LNCAP (cell line): ENCODE measurements at regions not wholly inside any gene's neighbourhood (a gene's known extent, or its start where the extent isn't known, plus 50 kb on each side); places are given as distances from the start of the nearest gene placed in this dataset.

Experiments used
- TF ChIP-seq, protein P1 (sequence below): fragments of 450-650 bp; IDR thresholded peaks from 2 replicates; pipeline ENCODE4 v1.5.1; 2017; ENCODE audit warnings: mild to moderate bottlenecking

DNA sequence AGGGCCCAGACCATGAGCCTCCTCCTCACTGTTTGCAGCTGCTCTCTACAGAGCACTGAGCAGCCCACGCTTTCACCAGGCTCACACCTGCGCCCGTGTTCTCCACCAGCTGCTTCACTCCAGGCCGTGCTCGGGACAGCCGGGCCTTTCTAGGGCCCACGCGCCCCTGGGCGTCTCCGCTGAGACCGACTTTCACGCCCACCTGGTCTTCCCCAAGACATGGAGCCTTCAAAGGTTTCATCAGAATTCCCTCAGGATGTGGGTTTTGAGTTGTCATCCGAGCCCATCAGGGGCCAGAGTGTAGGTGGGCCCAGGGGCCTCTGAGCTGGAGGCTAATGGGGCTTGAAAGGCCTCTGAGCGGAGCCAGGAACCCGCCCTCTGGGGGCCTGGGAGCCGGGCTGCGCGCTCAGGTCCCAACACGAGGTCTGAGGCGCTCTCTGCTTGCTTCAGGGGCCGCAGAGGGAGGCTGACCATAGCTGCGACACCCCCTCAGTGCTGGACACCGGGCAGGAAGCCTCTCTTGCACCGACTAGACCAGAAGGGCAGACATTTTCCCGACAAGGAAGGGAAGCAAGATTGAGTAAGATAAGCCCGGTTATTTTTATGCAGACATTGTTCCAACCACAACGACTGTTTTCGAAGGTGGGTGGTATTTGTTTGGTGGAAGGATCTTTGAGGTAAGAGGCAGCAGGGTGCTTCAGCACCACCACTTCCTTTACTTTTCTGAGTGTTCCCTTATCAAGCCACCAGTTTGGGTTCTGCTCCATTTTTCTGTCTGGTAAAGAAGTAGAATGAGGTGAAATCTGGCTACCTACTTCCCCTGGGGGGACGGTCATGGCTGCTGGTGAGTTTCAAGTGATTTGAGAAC lies 125.0 kb upstream of the FUT8 start:
- TF ChIP-seq, protein P1, sequence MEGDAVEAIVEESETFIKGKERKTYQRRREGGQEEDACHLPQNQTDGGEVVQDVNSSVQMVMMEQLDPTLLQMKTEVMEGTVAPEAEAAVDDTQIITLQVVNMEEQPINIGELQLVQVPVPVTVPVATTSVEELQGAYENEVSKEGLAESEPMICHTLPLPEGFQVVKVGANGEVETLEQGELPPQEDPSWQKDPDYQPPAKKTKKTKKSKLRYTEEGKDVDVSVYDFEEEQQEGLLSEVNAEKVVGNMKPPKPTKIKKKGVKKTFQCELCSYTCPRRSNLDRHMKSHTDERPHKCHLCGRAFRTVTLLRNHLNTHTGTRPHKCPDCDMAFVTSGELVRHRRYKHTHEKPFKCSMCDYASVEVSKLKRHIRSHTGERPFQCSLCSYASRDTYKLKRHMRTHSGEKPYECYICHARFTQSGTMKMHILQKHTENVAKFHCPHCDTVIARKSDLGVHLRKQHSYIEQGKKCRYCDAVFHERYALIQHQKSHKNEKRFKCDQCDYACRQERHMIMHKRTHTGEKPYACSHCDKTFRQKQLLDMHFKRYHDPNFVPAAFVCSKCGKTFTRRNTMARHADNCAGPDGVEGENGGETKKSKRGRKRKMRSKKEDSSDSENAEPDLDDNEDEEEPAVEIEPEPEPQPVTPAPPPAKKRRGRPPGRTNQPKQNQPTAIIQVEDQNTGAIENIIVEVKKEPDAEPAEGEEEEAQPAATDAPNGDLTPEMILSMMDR, result no peak

DNA sequence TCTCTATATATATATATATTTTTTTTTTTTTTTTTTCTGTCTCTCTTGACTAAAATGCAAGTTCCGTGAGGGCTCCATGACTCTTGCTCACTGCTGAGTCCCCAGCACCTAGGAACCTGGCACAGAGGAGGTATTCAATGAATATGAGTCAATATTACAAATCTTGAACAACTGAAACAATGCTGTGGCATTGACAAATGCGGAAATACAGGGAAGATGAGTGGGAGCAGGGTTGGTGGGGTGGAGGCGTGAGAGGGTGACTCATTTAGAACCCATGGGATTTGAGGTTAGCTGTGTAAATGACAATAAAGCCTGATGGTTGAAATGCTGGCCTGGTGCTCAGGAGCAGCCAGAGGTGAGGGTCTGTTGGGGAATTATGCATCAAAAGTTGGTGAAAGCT lies 121.7 kb upstream of the FUT8 start:
- TF ChIP-seq, protein P1, result no peak

DNA sequence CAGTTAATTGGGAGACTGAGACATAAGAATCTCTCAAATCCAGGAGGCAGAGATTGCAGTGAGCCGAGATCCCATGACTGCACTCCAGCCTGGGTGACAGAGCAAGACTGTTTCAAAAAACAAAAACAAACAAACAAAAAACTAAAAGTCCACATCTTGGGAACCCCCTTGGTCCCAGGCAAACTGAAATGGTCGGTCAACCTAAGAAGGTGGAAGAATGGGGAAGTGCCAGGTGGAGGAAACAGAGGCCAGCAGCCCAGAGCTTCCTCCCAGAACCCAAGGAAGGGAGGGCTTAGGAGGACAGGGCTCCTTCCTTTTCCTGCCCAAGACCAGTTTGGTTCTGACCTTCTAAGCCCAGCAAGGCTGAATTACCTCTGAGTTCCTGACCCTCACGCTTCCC lies 121.0 kb upstream of the FUT8 start:
- TF ChIP-seq, protein P1, result no peak

DNA sequence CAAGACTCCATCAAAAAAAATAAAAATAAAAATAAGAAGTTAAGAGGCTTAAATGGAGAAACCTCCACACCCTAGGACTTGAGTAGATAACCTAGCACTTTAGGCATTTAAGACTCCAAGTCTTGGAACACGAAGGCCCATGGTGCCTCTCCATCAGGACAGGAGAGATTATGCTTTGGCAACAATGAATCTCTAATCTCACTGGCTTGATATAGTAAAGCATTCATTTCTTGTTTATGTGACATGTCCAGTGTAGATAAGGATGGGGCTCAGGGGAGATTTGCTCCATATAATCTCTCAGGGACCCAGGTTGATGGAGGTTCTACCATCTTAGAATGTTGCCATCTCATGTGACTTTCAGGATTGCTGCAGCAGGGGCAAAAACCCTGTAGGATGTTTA lies 117.7 kb upstream of the FUT8 start:
- TF ChIP-seq, protein P1, result no peak

DNA sequence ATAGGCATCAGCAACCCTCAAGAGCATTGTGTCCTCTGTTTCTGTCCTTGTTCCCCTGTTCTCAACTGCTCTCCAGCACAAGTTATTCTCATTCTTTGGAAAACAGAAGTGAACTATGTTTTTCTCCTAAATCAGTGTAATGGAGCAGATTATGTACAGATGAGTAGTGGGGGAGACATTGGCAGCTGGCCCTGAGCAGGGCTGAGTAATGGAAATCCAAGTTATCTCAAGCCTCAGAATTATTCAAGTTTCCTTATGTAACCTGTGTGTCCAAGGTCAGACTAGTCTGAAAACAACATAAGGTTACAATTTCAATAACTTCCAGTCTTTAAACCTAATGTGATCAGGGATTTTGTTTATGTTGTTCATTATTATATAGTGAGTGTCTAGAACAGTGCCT lies 116.1 kb upstream of the FUT8 start:
- TF ChIP-seq, protein P1, result no peak

DNA sequence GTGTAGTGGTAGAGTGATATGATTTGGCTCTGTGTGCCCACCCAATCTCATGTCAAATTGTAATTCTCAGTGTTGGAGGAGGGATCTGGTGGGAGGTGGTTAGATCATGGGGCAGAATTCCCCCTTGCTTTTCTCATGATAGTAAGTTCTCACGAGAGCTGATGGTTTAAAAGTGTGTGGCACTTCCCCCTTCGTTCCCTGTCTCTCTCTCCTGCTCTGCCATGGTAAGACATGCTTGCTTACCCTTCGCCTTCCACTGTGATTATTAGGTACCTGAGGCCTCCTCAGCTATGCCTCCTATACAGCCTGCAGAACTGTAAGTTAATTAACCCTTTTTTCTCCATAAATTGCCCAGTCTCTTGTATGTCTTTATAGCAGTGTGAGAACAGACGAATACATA lies 115.7 kb upstream of the FUT8 start:
- TF ChIP-seq, protein P1, result no peak

DNA sequence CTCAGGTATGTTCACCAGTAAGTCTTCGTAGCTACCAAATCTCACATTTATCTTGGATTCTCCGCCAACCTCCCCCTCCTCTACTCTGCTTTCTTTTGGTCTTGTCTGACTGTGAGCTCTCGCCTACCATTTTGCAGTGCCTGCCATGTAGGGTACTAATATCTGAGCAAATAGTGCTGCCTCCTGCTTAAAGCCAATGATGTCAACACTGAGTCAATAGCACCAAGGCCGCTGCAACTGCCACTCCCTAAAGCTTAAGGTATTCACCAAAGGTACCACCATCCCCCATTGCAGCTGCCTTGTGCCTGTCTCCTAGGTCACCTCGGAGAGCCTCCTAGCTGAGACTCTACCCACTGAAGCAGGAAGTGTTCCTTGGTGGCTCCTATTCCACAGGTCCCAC lies 114.8 kb upstream of the FUT8 start:
- TF ChIP-seq, protein P1, result no peak

DNA sequence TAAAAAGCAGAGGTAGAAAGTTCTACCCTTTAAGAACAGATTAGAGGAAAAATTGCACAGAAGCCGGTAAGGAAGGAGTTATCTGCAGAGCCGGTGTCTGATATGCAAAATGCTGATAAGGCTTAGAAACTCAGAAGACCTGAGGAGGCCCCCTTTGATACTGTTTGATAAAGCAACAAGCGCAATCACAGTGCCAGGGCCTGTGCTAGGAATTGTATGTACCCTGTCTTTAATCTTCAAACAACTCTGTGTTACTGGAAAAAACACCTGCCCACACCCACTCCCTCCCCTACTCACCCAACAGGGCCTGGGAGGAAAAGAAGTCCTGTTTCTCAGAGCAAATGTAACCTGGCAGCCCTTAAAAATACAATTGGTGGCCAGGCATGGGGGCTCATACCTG lies 112.7 kb upstream of the FUT8 start:
- TF ChIP-seq, protein P1, result no peak
